WI38 (cell line): ENCODE measurements at regions not wholly inside any gene's neighbourhood (a gene's known extent, or its start where the extent isn't known, plus 50 kb on each side); places are given as distances from the start of the nearest gene placed in this dataset.

ENCODE experiments used
- H3K4me3 ChIP-seq: 2 replicates; pipeline ENCODE4 v1.5.1; 2011; ENCODE audit warnings: low read depth, mild to moderate bottlenecking, control low read depth, low read length
- TF ChIP-seq, protein P1 (sequence below): IDR thresholded peaks from 2 replicates; pipeline ENCODE4 v1.5.1; 2012; ENCODE audit warnings: low read depth, mild to moderate bottlenecking, control low read depth, low read length

GRCh38 chr9:120294003-120294402 is 286.0 kb downstream of the CDK5RAP2 start:
- TF ChIP-seq, protein P1, sequence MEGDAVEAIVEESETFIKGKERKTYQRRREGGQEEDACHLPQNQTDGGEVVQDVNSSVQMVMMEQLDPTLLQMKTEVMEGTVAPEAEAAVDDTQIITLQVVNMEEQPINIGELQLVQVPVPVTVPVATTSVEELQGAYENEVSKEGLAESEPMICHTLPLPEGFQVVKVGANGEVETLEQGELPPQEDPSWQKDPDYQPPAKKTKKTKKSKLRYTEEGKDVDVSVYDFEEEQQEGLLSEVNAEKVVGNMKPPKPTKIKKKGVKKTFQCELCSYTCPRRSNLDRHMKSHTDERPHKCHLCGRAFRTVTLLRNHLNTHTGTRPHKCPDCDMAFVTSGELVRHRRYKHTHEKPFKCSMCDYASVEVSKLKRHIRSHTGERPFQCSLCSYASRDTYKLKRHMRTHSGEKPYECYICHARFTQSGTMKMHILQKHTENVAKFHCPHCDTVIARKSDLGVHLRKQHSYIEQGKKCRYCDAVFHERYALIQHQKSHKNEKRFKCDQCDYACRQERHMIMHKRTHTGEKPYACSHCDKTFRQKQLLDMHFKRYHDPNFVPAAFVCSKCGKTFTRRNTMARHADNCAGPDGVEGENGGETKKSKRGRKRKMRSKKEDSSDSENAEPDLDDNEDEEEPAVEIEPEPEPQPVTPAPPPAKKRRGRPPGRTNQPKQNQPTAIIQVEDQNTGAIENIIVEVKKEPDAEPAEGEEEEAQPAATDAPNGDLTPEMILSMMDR, result no peak
- H3K4me3 ChIP-seq, result no peak overlapping the region

- H3K4me3 ChIP-seq, result no peak overlapping the region
- TF ChIP-seq, protein P1, result no peak
Measured at GRCh38 chr9:120292606-120293005, 287.4 kb downstream of the CDK5RAP2 start.

DNA sequence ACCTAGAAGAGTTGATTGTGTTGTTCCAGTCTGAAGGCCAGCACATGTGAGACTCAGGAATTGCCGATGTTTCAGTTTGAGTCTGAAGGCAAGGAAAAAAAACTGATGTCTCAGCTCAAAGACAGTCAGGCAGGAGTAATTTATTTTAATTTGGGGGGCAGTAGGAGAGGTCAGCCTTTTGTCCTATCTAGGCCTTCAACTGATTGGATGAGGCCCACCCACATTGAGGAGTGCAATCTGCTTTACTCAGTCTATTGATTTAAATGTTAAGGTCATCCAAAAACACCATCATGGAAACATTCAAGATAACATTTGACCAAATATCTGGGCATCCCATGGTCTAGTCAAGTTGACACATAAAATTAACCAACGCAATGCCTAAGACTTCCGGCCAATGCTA is 288.9 kb downstream of the CDK5RAP2 start:
- H3K4me3 ChIP-seq, result no peak overlapping the region
- TF ChIP-seq, protein P1, result no peak

DNA sequence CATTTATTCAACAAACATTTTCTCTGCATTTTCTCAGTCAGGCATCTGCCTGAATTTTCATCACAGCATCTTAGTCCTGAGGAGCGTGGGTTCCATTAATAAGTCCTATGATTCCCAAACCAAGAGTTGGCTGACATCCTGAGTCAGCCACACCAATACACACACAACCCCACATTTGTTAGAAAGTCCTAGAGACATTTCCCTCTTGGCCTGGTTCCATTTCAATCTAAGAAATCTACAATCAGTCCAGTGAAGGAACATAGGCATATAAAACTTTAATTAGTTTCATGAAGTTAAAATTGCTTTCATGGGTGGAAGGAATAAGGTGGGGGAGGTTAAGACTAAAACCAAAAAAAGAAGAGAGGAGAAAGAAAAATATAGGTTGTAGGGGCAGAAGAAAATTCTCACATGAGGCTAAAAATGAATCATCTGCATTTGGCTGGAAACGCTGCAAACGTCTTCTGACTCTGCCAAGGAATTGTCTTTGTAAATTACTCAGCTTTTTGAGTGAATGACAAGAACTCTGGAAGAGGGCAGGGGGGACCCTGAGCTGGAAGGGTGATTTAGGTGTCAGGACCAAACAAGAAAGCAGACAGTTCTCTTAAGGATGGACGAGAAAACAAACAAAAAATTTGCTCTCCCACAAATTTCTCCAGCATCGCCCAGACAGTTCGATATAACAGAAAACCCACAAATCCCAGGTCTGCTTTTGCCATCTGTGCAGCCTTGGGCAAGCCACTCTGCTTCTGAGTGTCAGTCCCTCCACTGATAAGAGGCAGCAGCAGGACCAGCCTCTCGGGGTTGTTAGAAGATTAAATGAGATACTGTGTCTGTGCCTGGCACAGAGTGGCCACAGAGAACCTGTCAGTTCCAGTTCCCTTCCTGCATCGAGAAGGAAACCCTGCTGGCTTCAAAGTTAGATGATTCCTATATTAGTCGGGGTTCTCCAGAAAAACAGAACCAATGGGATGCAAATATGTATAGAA is 289.7 kb downstream of the CDK5RAP2 start:
- H3K4me3 ChIP-seq, result no peak overlapping the region
- TF ChIP-seq, protein P1, result no peak

GRCh38 chr9:120289098-120289497 is 290.9 kb downstream of the CDK5RAP2 start:
- TF ChIP-seq, protein P1, result no peak
- H3K4me3 ChIP-seq, result no peak overlapping the region

DNA sequence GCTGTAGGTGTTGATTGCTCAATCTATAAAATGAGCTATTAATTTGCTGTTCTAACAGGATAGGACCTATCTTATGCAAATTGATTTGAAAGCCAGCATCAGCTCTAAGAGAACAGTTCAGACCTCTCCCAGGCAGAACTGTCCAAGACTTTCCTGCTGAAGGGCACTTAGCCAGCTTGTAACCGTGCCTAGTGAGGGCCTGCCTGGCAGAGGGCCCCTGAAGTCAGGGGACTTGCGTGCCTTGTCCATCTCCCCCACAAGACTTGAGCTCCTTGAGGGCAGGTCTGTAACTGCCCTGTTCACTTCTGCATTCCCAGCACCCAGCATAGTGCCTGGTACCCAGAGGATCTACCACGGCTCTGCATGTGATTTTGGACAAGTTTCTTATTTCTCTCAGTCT is 293.4 kb downstream of the CDK5RAP2 start:
- TF ChIP-seq, protein P1, result no peak
- no peak overlapping the region for H3K4me3 ChIP-seq

GRCh38 chr9:120284821-120285220 is 295.1 kb downstream of the CDK5RAP2 start:
- H3K4me3 ChIP-seq, result no peak overlapping the region
- TF ChIP-seq, protein P1, result no peak
